HG02938 (cell line): ENCODE measurements at regions not wholly inside any gene's neighbourhood (a gene's known extent, or its start where the extent isn't known, plus 50 kb on each side); places are given as distances from the start of the nearest gene placed in this dataset.
"Not testable (repeated sequence)": the region's sequence is repeated elsewhere in the genome, so short reads cannot be mapped to it uniquely, and the experiment has no call there.

ENCODE experiments used
- ATAC-seq: cut with Tn5 transposase; IDR thresholded peaks from one replicate; pipeline ENCODE4 v1.9.1; 2021; ENCODE audit warnings: mild to moderate bottlenecking, moderate library complexity; ENCODE audit not compliant: unreplicated experiment

GRCh38 chr11:37500425-37500824 lies 902.4 kb upstream of the RAG2 start:
- no peak for ATAC-seq

GRCh38 chr11:37497326-37497725 lies 899.3 kb upstream of the RAG2 start:
- no peak for ATAC-seq

- ATAC-seq, result no peak
Measured at GRCh38 chr11:37496201-37496600, 898.2 kb upstream of the RAG2 start.

GRCh38 chr11:37484298-37484697 lies 886.3 kb upstream of the RAG2 start:
- no peak for ATAC-seq

GRCh38 chr11:37483761-37484160 lies 885.7 kb upstream of the RAG2 start:
- ATAC-seq, result no peak

GRCh38 chr11:37474889-37475288 lies 876.9 kb upstream of the RAG2 start:
- no peak for ATAC-seq

GRCh38 chr11:37468344-37468743 lies 870.3 kb upstream of the RAG2 start:
- no peak for ATAC-seq

GRCh38 chr11:37465221-37465620 lies 867.2 kb upstream of the RAG2 start:
- ATAC-seq, result no peak

- no peak for ATAC-seq
Measured at GRCh38 chr11:37459456-37459855, 861.4 kb upstream of the RAG2 start.

GRCh38 chr11:37456746-37457145 lies 858.7 kb upstream of the RAG2 start:
- no peak for ATAC-seq

- ATAC-seq, result no peak
Measured at GRCh38 chr11:37451903-37452302, 853.9 kb upstream of the RAG2 start.

GRCh38 chr11:37450613-37451012 lies 852.6 kb upstream of the RAG2 start:
- ATAC-seq, result peak; percentile 75

- ATAC-seq, result no peak
Measured at GRCh38 chr11:37449146-37449545, 851.1 kb upstream of the RAG2 start.

GRCh38 chr11:37442576-37442975 lies 844.5 kb upstream of the RAG2 start:
- ATAC-seq, result no peak

- not testable (repeated sequence) for ATAC-seq
Measured at GRCh38 chr11:37431633-37432230, 833.7 kb upstream of the RAG2 start.

- not testable (repeated sequence) for ATAC-seq
Measured at GRCh38 chr11:37430966-37431632, 833.1 kb upstream of the RAG2 start.

GRCh38 chr11:37422511-37422910 lies 824.5 kb upstream of the RAG2 start:
- no peak for ATAC-seq

- no peak for ATAC-seq
Measured at GRCh38 chr11:37411289-37411688, 813.3 kb upstream of the RAG2 start.

GRCh38 chr11:37409124-37409523 lies 811.1 kb upstream of the RAG2 start:
- no peak for ATAC-seq

- no peak for ATAC-seq
Measured at GRCh38 chr11:37407461-37407860, 809.4 kb upstream of the RAG2 start.

GRCh38 chr11:37406651-37407050 lies 808.6 kb upstream of the RAG2 start:
- ATAC-seq, result no peak

- no peak for ATAC-seq
Measured at GRCh38 chr11:37404231-37404630, 806.2 kb upstream of the RAG2 start.

GRCh38 chr11:37402663-37403062 lies 804.6 kb upstream of the RAG2 start:
- ATAC-seq, result no peak
